Fibroblast of skin of left biceps (primary cell): ENCODE measurements at regions not wholly inside any gene's neighbourhood (a gene's known extent, or its start where the extent isn't known, plus 50 kb on each side); places are given as distances from the start of the nearest gene placed in this dataset.
A peak's percentile ranks its signal among the peaks of the same experiment; 100 is the strongest.

Experiments
- DNase-seq, 2 experiments: peaks; one replicate each; pipeline ENCODE4 v3.0.0-alpha.2; 2013; ENCODE audit warnings: low read depth in 2 of 2

GRCh38 chr14:42629553-42629952 is 1022.9 kb downstream of the LRFN5 start:
- DNase-seq = no peak

GRCh38 chr14:42628602-42629001 is 1021.9 kb downstream of the LRFN5 start:
- DNase-seq = no peak

- DNase-seq = no peak
Observed at GRCh38 chr14:42626986-42627385, 1020.3 kb downstream of the LRFN5 start.

- no peak for DNase-seq
Observed at GRCh38 chr14:42624980-42625761, 1018.5 kb downstream of the LRFN5 start.

- DNase-seq = no peak
Observed at GRCh38 chr14:42617005-42617404, 1010.3 kb downstream of the LRFN5 start.

- no peak for DNase-seq
Observed at GRCh38 chr14:42606839-42607238, 1000.2 kb downstream of the LRFN5 start.

- no peak for DNase-seq
Observed at GRCh38 chr14:42602336-42602845, 995.7 kb downstream of the LRFN5 start.

GRCh38 chr14:42572032-42572431 is 965.4 kb downstream of the LRFN5 start:
- DNase-seq = no peak

GRCh38 chr14:42569227-42569626 is 962.6 kb downstream of the LRFN5 start:
- DNase-seq = no peak

- no peak for DNase-seq
Observed at GRCh38 chr14:42565556-42565955, 958.9 kb downstream of the LRFN5 start.

- DNase-seq = no peak
Observed at GRCh38 chr14:42563313-42563712, 956.6 kb downstream of the LRFN5 start.

- no peak for DNase-seq
Observed at GRCh38 chr14:42556551-42556950, 949.9 kb downstream of the LRFN5 start.

- no peak for DNase-seq
Observed at GRCh38 chr14:42555365-42555764, 948.7 kb downstream of the LRFN5 start.

GRCh38 chr14:42554091-42554490 is 947.4 kb downstream of the LRFN5 start:
- no peak for DNase-seq

- no peak for DNase-seq
Observed at GRCh38 chr14:42550310-42550709, 943.6 kb downstream of the LRFN5 start.

GRCh38 chr14:42548349-42548748 is 941.7 kb downstream of the LRFN5 start:
- DNase-seq = no peak

GRCh38 chr14:42545636-42546035 is 939.0 kb downstream of the LRFN5 start:
- no peak for DNase-seq

GRCh38 chr14:42541535-42542001 is 934.9 kb downstream of the LRFN5 start:
- DNase-seq = peak; percentile 58 to 72

GRCh38 chr14:42535397-42535796 is 928.7 kb downstream of the LRFN5 start:
- no peak for DNase-seq

GRCh38 chr14:42533476-42533875 is 926.8 kb downstream of the LRFN5 start:
- no peak for DNase-seq

- DNase-seq = no peak
Observed at GRCh38 chr14:42532194-42532593, 925.5 kb downstream of the LRFN5 start.

GRCh38 chr14:42527141-42527540 is 920.5 kb downstream of the LRFN5 start:
- no peak for DNase-seq

- no peak for DNase-seq
Observed at GRCh38 chr14:42523666-42524065, 917.0 kb downstream of the LRFN5 start.
